ENCODE measurements at regions not wholly inside any gene's neighbourhood (a gene's known extent, or its start where the extent isn't known, plus 50 kb on each side); places are given as distances from the start of the nearest gene placed in this dataset.
"Not testable (repeated sequence)": the region's sequence is repeated elsewhere in the genome, so short reads cannot be mapped to it uniquely, and the experiment has no call there.

GRCh38 chr2:208648368-208648767 is 241.8 kb downstream of the PTH2R start:
- H3K27me3 ChIP-seq (ENCODE audit: control insufficient read depth, insufficient read depth, low read length) = no peaks in the 10 kb centered on the region
- no peak overlapping the region for H3K4me2 ChIP-seq (ENCODE audit: low read length)
- no peak overlapping the region for H3K9ac ChIP-seq (ENCODE audit: low read depth, low read length)
- H3K36me3 ChIP-seq (ENCODE audit: insufficient read depth, low read length) = no peaks in the 10 kb centered on the region
- no peaks in the 10 kb centered on the region for H3K4me1 ChIP-seq (ENCODE audit: control insufficient read depth, insufficient read depth, low read length)
- no peak overlapping the region for H3K4me3 ChIP-seq (ENCODE audit: low read length)
- H3K9me3 ChIP-seq (replicated peaks; ENCODE audit: low read length) = peaks cover 5% of the 10 kb centered on the region

DNA sequence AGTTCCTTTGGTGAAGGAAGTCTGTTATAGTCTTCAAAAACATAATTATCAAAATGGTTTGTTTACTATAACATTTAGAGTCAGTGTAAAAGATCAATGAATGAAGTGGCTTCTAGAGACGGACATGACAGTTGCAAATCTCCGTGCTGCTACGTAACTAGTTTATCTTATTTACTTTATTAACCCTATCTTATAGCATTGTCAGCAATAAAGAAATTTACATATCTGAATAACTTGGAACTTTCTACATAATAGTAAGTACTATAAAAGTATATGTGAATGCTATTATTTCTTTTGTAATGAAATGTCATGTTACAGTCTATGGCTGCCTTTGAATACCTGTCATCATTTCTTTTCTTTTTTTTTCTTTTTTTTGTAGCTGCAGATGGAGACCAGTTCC is 246.8 kb downstream of the PTH2R start:
- H3K36me3 ChIP-seq (ENCODE audit: insufficient read depth, low read length) = no peaks in the 10 kb centered on the region
- no peaks in the 10 kb centered on the region for H3K27me3 ChIP-seq (ENCODE audit: control insufficient read depth, insufficient read depth, low read length)
- no peak overlapping the region for H3K4me2 ChIP-seq (ENCODE audit: low read length)
- peaks cover 2% of the 10 kb centered on the region for H3K9me3 ChIP-seq (replicated peaks; ENCODE audit: low read length)
- no peak overlapping the region for H3K9ac ChIP-seq (ENCODE audit: low read depth, low read length)
- H3K4me1 ChIP-seq (ENCODE audit: control insufficient read depth, insufficient read depth, low read length) = no peaks in the 10 kb centered on the region
- no peak overlapping the region for H3K4me3 ChIP-seq (ENCODE audit: low read length)

DNA sequence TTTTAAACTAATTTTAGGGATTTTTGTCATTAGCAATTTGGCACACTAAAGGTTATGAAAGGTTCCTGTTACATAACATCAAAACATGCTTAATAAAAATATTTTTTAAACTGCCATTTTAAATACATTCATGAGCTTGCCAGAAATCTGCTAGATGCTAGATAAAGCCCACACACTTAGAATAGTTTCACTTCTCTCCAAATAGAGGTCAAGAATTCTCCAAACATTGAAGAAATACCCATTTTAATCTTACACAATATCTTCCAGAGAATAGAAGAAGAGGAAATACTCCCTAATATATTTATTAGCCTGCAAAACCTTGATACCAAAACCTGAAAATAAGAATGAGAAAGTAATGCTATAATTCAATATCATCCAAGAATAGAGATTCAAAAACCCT is 247.5 kb downstream of the PTH2R start:
- Histone ChIP-seq H3K4me3 (ENCODE audit: low read length) (no peak overlapping the region), H3K36me3 (ENCODE audit: insufficient read depth, low read length) (no peaks in the 10 kb centered on the region), H3K9me3 (replicated peaks; ENCODE audit: low read length) (no peaks in the 10 kb centered on the region), H3K4me2 (ENCODE audit: low read length) (no peak overlapping the region), H3K4me1 (ENCODE audit: control insufficient read depth, insufficient read depth, low read length) (no peaks in the 10 kb centered on the region), H3K9ac (ENCODE audit: low read depth, low read length) (no peak overlapping the region), H3K27me3 (ENCODE audit: control insufficient read depth, insufficient read depth, low read length) (no peaks in the 10 kb centered on the region)

DNA sequence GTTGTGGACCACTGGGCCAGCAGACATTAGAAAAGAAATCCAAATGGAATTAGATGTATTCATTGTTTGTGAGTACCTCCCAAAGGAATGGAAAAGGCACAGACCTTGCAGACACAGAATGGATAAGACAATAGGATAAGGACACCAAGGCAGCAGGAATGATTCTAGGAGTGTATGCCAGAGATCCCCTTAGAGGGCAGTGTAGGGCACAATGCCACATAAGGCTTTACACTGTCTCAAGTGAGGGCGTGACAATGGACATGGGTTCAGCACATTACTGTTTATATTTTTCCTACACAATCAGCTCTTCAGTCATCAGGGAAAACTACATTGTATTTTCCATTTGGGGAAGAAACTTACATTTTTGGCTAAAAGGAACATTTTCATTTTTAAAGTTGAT is 250.9 kb downstream of the PTH2R start:
- Histone ChIP-seq H3K4me3 (ENCODE audit: low read length) (no peak overlapping the region), H3K4me2 (ENCODE audit: low read length) (no peak overlapping the region), H3K4me1 (ENCODE audit: control insufficient read depth, insufficient read depth, low read length) (no peaks in the 10 kb centered on the region), H3K36me3 (ENCODE audit: insufficient read depth, low read length) (no peaks in the 10 kb centered on the region), H3K9me3 (replicated peaks; ENCODE audit: low read length) (no peaks in the 10 kb centered on the region), H3K9ac (ENCODE audit: low read depth, low read length) (no peak overlapping the region), H3K27me3 (ENCODE audit: control insufficient read depth, insufficient read depth, low read length) (no peaks in the 10 kb centered on the region)

- no peak overlapping the region for H3K9ac ChIP-seq (ENCODE audit: low read depth, low read length)
- H3K9me3 ChIP-seq (replicated peaks; ENCODE audit: low read length) = no peaks in the 10 kb centered on the region
- H3K4me3 ChIP-seq (ENCODE audit: low read length) = no peak overlapping the region
- H3K27me3 ChIP-seq (ENCODE audit: control insufficient read depth, insufficient read depth, low read length) = no peaks in the 10 kb centered on the region
- H3K4me2 ChIP-seq (ENCODE audit: low read length) = no peak overlapping the region
- no peaks in the 10 kb centered on the region for H3K36me3 ChIP-seq (ENCODE audit: insufficient read depth, low read length)
- H3K4me1 ChIP-seq (ENCODE audit: control insufficient read depth, insufficient read depth, low read length) = no peaks in the 10 kb centered on the region
These were observed 262.8 kb downstream of the PTH2R start for GRCh38 chr2:208669394-208669793.

DNA sequence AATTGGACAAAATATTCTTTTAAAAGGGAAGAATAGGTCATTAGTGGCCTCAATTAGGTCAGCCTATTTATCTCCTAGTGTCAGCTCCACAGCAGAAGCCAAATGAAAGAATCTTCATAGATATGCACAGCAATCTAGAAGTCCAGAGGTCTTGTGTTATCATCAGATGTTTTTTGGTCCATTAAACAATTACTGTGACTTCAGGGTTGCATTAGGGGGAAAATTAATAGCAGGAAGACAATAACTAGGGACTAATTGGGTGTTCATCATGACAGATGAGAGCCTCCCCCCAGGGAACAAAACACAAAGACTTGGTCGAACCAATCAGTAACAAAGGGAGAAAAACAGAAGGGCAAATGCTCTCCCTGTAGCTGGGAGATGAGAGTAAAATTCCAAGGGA is 264.7 kb downstream of the PTH2R start:
- Histone ChIP-seq H3K4me1 (ENCODE audit: control insufficient read depth, insufficient read depth, low read length) (no peaks in the 10 kb centered on the region), H3K27me3 (ENCODE audit: control insufficient read depth, insufficient read depth, low read length) (no peaks in the 10 kb centered on the region), H3K9ac (ENCODE audit: low read depth, low read length) (no peak overlapping the region), H3K4me2 (ENCODE audit: low read length) (no peak overlapping the region), H3K4me3 (ENCODE audit: low read length) (no peak overlapping the region), H3K36me3 (ENCODE audit: insufficient read depth, low read length) (no peaks in the 10 kb centered on the region), H3K9me3 (replicated peaks; ENCODE audit: low read length) (no peaks in the 10 kb centered on the region)

DNA sequence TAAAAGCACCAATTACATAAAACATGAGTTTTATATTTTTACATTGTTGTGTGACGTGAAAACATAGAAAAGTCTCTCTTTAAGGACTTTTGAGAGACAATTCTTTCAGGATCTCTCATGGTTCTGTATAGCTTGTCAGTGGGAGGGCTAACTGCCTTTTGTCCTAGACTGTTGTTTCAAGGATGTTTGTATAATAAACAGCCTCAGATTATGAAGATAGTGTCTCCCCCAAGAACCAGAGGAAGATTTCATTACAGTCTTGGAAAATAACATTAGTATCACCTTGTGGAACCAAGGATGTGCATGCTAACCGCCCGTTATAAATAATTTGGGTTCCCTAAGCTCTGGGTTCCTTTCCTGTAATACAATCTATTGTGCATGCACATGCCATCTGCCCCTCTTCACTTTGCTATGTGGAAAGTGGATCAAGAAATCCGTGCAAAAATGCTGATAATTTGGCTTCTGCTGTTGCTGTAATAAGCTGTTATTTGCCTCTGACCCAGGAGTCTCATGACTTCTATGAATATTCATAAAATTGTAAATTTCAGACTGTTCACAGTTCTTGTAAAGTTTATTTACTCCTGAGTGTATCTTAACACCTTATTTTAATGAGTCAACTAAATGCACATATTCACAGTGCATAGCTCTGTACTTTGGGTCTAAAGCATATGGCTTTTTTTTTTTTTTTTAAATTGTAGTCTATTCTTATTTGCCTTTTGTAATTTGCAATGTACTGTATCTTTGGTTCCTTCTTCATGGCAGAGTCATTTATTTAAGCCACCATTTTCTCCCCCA is 265.5 kb downstream of the PTH2R start:
- Histone ChIP-seq H3K4me2 (ENCODE audit: low read length) (no peak overlapping the region), H3K4me3 (ENCODE audit: low read length) (no peak overlapping the region), H3K9ac (ENCODE audit: low read depth, low read length) (no peak overlapping the region), H3K36me3 (ENCODE audit: insufficient read depth, low read length) (no peaks in the 10 kb centered on the region), H3K9me3 (replicated peaks; ENCODE audit: low read length) (no peaks in the 10 kb centered on the region), H3K27me3 (ENCODE audit: control insufficient read depth, insufficient read depth, low read length) (no peaks in the 10 kb centered on the region), H3K4me1 (ENCODE audit: control insufficient read depth, insufficient read depth, low read length) (no peaks in the 10 kb centered on the region)

GRCh38 chr2:208673631-208674030 is 267.0 kb downstream of the PTH2R start:
- no peaks in the 10 kb centered on the region for H3K9me3 ChIP-seq (replicated peaks; ENCODE audit: low read length)
- H3K4me3 ChIP-seq (ENCODE audit: low read length) = no peak overlapping the region
- no peaks in the 10 kb centered on the region for H3K4me1 ChIP-seq (ENCODE audit: control insufficient read depth, insufficient read depth, low read length)
- H3K27me3 ChIP-seq (ENCODE audit: control insufficient read depth, insufficient read depth, low read length) = no peaks in the 10 kb centered on the region
- no peak overlapping the region for H3K4me2 ChIP-seq (ENCODE audit: low read length)
- no peaks in the 10 kb centered on the region for H3K36me3 ChIP-seq (ENCODE audit: insufficient read depth, low read length)
- H3K9ac ChIP-seq (ENCODE audit: low read depth, low read length) = no peak overlapping the region

DNA sequence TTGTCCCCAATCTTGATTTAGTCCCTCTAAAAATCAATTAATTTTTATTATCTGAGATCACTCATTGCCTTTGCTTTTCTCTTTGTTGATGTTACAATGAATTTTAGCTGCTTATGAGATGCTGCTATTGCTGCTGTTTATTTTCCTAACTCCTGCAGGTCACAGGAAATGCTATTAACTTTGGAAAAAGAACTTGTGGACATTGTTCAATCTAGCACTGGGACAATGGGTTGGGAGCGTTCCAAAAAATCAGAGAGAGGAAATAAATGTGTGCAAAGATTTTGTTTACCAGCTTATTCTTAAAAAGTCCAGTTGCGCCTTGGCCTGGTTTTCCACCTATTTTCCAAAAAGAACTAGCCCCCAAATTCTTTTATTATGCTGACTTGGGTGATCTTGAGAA is 268.3 kb downstream of the PTH2R start:
- H3K36me3 ChIP-seq (ENCODE audit: insufficient read depth, low read length) = no peaks in the 10 kb centered on the region
- no peaks in the 10 kb centered on the region for H3K27me3 ChIP-seq (ENCODE audit: control insufficient read depth, insufficient read depth, low read length)
- H3K9ac ChIP-seq (ENCODE audit: low read depth, low read length) = no peak overlapping the region
- H3K4me1 ChIP-seq (ENCODE audit: control insufficient read depth, insufficient read depth, low read length) = no peaks in the 10 kb centered on the region
- H3K4me3 ChIP-seq (ENCODE audit: low read length) = no peak overlapping the region
- peaks cover 7% of the 10 kb centered on the region for H3K9me3 ChIP-seq (replicated peaks; ENCODE audit: low read length)
- H3K4me2 ChIP-seq (ENCODE audit: low read length) = no peak overlapping the region

GRCh38 chr2:208685929-208686328 is 279.3 kb downstream of the PTH2R start:
- H3K4me2 ChIP-seq (ENCODE audit: low read length); H3K4me3 ChIP-seq (ENCODE audit: low read length): not testable (repeated sequence)

GRCh38 chr2:208686665-208687064 is 280.1 kb downstream of the PTH2R start:
- Histone ChIP-seq H3K36me3 (ENCODE audit: insufficient read depth, low read length) (no peaks in the 10 kb centered on the region), H3K9ac (ENCODE audit: low read depth, low read length) (no peak overlapping the region), H3K27me3 (ENCODE audit: control insufficient read depth, insufficient read depth, low read length) (no peaks in the 10 kb centered on the region), H3K4me1 (ENCODE audit: control insufficient read depth, insufficient read depth, low read length) (no peaks in the 10 kb centered on the region), H3K4me3 (ENCODE audit: low read length) (no peak overlapping the region), H3K9me3 (replicated peaks; ENCODE audit: low read length) (peaks cover 3% of the 10 kb centered on the region), H3K4me2 (ENCODE audit: low read length) (no peak overlapping the region)

More at GRCh38 chr2:208685929-208686328, 279.3 kb downstream of the PTH2R start:
- H3K36me3 ChIP-seq (ENCODE audit: insufficient read depth, low read length); H3K27me3 ChIP-seq (ENCODE audit: control insufficient read depth, insufficient read depth, low read length); H3K4me1 ChIP-seq (ENCODE audit: control insufficient read depth, insufficient read depth, low read length); H3K9me3 ChIP-seq (replicated peaks; ENCODE audit: low read length); H3K9ac ChIP-seq (ENCODE audit: low read depth, low read length): not testable (repeated sequence)

GRCh38 chr2:208687720-208688119 is 281.1 kb downstream of the PTH2R start:
- not testable (repeated sequence) for H3K4me3 ChIP-seq (ENCODE audit: low read length); H3K9me3 ChIP-seq (replicated peaks; ENCODE audit: low read length); H3K27me3 ChIP-seq (ENCODE audit: control insufficient read depth, insufficient read depth, low read length); H3K4me2 ChIP-seq (ENCODE audit: low read length); H3K36me3 ChIP-seq (ENCODE audit: insufficient read depth, low read length); H3K4me1 ChIP-seq (ENCODE audit: control insufficient read depth, insufficient read depth, low read length); H3K9ac ChIP-seq (ENCODE audit: low read depth, low read length)

Data from skeletal muscle satellite cell (primary cell).